ENCODE measurements at regions not wholly inside any gene's neighbourhood (a gene's known extent, or its start where the extent isn't known, plus 50 kb on each side); places are given as distances from the start of the nearest gene placed in this dataset.
"Not testable (repeated sequence)": the region's sequence is repeated elsewhere in the genome, so short reads cannot be mapped to it uniquely, and the experiment has no call there.

GRCh38 chr9:14989336-14989735 is 79.1 kb upstream of the FREM1 start:
- H4K5ac ChIP-seq (ENCODE audit: insufficient read length, low read depth, low read length); H2BK20ac ChIP-seq (ENCODE audit: low read length); H3K4ac ChIP-seq (replicated peaks; ENCODE audit: insufficient read length, low read depth, low read length); H2BK15ac ChIP-seq (ENCODE audit: low read length); H3K4me1 ChIP-seq (replicated peaks in 1 of 4; ENCODE audit: control insufficient read depth in 3 of 4, insufficient read depth in 4 of 4, low read length in 3 of 4); H4K91ac ChIP-seq (replicated peaks; ENCODE audit: insufficient read length, low read length); H3K79me2 ChIP-seq (ENCODE audit: control insufficient read depth in 1 of 2, insufficient read depth in 2 of 2, low read length in 2 of 2); CTCF ChIA-PET (ENCODE audit: partially characterized antibody); H3K9ac ChIP-seq (replicated peaks in 1 of 4; ENCODE audit: extremely low read depth in 1 of 4, low read depth in 3 of 4, low read length in 3 of 4); DNase-seq (ENCODE audit: low read depth in 1 of 2, low spot score in 2 of 2); H3K4me3 ChIP-seq (ENCODE audit: extremely low read depth in 1 of 4, insufficient read depth in 2 of 4, low read depth in 3 of 4, low read length in 4 of 4); H3K27ac ChIP-seq (ENCODE audit: low read depth, low read length); H2AFZ ChIP-seq (ENCODE audit: low read length); H4K20me1 ChIP-seq (replicated peaks in 1 of 2; ENCODE audit: control insufficient read depth in 1 of 2, insufficient read depth in 2 of 2, low read length in 2 of 2); H3K23ac ChIP-seq (ENCODE audit: insufficient read length); H3K23me2 ChIP-seq (ENCODE audit: low read depth, low read length); H2BK120ac ChIP-seq (replicated peaks; ENCODE audit: low read depth, low read length); H3K56ac ChIP-seq (replicated peaks; ENCODE audit: insufficient read length, low read depth, low read length); H3K18ac ChIP-seq (ENCODE audit: extremely low read depth, low read length); H3K27me3 ChIP-seq (replicated peaks in 1 of 4; ENCODE audit: control insufficient read depth in 3 of 4, extremely low read depth in 1 of 4, insufficient read depth in 3 of 4, low read length in 3 of 4); H2BK5ac ChIP-seq (ENCODE audit: low read depth, low read length); H3K4me2 ChIP-seq (ENCODE audit: insufficient read depth in 1 of 2, low read depth in 2 of 2, low read length in 2 of 2); H3K36me3 ChIP-seq (ENCODE audit: control insufficient read depth in 2 of 4, insufficient read depth in 4 of 4, low read length in 3 of 4); H3K9me3 ChIP-seq (ENCODE audit: insufficient read depth in 2 of 2, low read depth in 1 of 2, low read length in 1 of 2); FAIRE-seq; H3K79me1 ChIP-seq (ENCODE audit: low read depth, low read length); H2BK12ac ChIP-seq (ENCODE audit: low read depth, low read length); H4K8ac ChIP-seq (ENCODE audit: extremely low read depth, insufficient read depth, low read length); H2AK5ac ChIP-seq (ENCODE audit: low read depth, low read length); H3K14ac ChIP-seq (ENCODE audit: insufficient read length): not testable (repeated sequence)
- 88% methylated on average over 7 of the region's 7 CpGs; no CpG with 5 or more reads in 1 of the 2 experiments for WGBS, 2 experiments (ENCODE audit: extremely low coverage in 1 of 2, insufficient coverage in 1 of 2, insufficient read length in 1 of 2, insufficient replicate concordance in 2 of 2, low coverage in 1 of 2, low lambda C conversion rate in 2 of 2, missing lambda C conversion rate in 1 of 2)
- POLR2A ChIA-PET (ENCODE audit: partially characterized antibody): interaction anchor here (0.7 kb wide), 1 partner anchor 1843 kb away, joined by 3 read pairs; no protein-coding TSS in a partner anchor
